ACHN (cell line): ENCODE measurements at regions not wholly inside any gene's neighbourhood (a gene's known extent, or its start where the extent isn't known, plus 50 kb on each side); places are given as distances from the start of the nearest gene placed in this dataset.
A peak's percentile ranks its signal among the peaks of the same experiment; 100 is the strongest.
"Not testable (repeated sequence)": the region's sequence is repeated elsewhere in the genome, so short reads cannot be mapped to it uniquely, and the experiment has no call there.

Experiments used
- DNase-seq: peaks from one replicate; pipeline ENCODE4 v3.0.0-alpha.2; 2015
- in situ Hi-C: cut with HindIII; loops from 2 replicates; pipeline ENCODE4 v1.10.0; 2017; ENCODE audit warnings: low sequenced_read_pairs, low pct_ligation_motif_present, low pct_unique_long_range_greater_than_20kb

DNA sequence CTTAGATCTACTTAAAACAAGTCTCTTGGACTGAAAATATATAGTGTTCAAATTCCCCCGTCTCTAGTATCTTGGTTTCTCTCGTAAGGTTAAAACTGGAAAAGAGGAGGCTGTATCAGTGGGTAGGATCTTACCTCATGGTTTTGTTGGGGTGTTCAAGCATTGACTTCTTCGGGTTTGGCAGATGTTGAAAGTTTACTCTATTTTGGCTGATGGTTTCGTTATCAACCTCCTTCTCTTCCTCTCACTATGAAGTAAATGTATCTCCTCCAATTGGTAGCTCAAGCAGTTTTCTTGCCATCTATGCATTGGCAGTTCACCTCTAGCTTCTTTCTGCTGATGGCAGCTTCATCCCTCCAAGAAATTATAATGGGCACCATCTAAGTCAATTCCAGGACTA, 506.5 kb upstream of the GRIN3A start:
- in situ Hi-C loops, result no loop called here
- no peak for DNase-seq

- no peak for DNase-seq
- in situ Hi-C loops, result no loop called here
These were observed 499.1 kb upstream of the GRIN3A start for GRCh38 chr9:102237520-102237919.

DNA sequence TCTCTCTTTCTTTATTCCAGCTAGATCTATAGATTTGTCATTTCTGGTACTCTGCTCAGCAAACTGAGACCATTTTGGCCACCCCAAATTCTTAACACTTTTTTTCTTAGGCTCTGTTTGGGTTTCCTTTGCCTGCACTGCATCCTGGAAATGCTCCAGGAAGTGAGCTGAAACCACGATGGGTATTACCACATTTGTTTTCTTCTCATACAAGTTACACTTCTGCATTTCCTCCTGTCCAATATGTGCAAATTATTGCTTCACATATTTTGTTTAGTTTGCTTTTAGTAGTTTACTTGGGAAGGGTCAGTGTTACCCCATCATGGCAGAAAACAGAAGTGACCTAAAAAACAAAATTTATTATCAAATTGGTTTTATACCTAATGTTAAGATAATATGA, 498.6 kb upstream of the GRIN3A start:
- in situ Hi-C loops, result no loop called here
- DNase-seq, result no peak

DNA sequence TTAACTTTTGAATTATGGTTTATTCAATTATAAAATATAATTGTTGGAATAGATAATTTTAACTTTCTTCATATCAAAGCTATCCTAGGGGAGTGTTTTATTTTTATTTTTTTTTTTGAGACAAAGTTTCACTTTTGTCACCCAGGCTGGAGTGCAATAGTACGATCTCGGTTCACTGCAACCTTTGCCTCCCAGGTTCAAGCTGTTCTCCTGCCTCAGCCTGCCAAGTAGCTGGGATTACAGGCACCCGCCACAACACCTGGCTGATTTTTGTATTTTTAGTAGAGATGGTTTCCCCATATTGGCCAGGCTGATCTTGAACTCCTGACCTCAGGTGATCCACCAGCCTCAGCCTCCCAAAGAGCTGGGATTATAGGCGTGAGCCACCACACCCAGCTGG, 489.0 kb upstream of the GRIN3A start:
- DNase-seq, in situ Hi-C loops: not testable (repeated sequence)

GRCh38 chr9:102225841-102226441, 487.5 kb upstream of the GRIN3A start:
- no peak for DNase-seq
- in situ Hi-C loops, result no loop called here

GRCh38 chr9:102223320-102224136, 485.1 kb upstream of the GRIN3A start:
- DNase-seq, in situ Hi-C loops: not testable (repeated sequence)

DNA sequence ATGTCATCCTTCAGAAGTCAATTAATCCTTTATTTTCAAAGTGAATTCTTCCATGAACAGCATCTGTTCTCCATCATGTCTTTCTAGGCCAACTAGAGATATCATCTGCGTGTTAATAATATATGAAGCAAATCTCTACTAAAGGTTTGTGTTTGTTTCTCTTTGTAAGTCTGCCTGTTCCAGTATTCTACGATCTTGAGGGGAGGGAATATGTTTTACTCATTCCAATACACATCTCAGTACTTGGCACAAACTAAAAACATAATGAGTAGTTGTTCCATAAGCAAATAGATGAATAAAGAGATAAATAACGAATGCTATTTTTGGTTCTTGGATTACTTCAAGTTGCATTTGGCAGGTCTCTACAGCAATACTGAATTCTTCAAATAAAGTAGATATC, 470.7 kb upstream of the GRIN3A start:
- DNase-seq, result no peak
- in situ Hi-C loops, result no loop called here

- DNase-seq, result no peak
- in situ Hi-C loops, result no loop called here
These were observed 468.0 kb upstream of the GRIN3A start for GRCh38 chr9:102206432-102206831.

DNA sequence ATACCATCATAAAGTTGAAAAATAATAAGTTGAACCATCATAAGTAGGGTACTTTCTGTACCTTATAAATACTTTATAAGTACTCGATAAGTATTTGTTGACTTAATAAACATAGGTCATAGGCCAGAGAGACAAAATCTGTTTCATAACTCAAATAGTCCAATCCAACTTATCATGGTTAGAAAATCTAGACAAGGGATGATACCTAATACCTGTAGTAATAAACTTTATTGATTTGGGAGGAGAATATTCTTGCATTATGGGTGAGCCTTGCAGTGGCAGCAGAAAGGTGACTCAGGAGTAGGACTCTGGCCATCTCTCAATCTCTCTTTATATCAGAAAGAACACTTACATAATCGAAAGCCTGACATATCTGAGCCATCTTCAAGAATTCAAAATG, 466.8 kb upstream of the GRIN3A start:
- DNase-seq, result no peak
- in situ Hi-C loops, result no loop called here

DNA sequence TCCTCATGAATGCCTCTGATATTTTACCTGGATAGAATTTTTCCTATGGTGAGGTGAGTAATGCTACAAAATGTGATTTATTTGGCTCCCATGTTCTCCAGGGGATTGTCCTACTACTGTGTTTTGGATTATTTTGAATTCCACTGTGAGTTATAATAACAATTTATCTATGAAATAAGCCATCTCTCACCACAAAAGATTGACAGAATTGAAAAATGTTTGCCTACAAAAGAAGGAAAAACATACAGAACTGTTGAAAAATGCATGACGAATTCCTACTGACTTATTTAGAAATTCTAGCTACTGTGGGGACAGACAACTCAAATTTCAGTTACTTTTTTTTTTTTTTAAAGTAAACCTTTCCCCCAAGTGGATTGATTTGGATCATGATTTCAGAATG, 463.7 kb upstream of the GRIN3A start:
- no peak for DNase-seq
- in situ Hi-C loops, result no loop called here

DNA sequence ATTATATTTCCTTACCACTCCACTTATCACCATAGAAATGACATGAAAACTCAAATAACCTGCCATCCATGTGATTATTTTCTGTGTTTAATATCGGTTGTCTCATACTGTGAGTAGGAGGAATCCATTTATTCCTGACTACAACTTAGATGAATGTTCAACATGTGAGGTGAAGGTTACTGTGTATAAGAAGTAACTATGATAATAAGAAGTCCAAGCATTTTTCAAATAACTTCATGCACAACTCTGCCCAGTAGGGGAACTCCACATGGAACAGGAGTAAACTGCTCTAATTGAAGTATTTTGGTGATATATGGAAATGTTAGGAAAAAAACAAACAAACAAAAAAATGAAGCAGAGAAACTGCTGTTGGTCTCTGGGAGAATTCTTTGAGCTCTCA, 447.5 kb upstream of the GRIN3A start:
- DNase-seq, result peak; percentile 5
- in situ Hi-C loops, result no loop called here

DNA sequence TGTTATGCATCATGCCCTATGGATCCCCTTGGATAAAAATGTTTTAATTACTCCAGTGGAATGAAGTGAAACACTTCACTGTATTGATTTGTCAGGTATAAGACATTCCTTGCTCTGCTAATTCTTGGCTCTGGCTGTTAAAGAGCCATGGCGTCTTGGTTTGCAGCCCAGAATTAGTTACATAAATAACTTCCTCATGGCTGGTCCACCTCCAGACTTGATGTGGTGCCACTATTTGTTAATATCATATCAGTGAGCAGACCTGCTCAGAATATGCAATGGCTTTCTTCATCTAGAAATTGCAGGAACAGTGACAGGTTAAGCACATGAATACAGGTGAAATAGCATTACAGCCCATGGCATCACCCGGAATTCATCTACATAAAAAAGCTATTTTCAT, 446.9 kb upstream of the GRIN3A start:
- in situ Hi-C loops, result no loop called here
- no peak for DNase-seq

GRCh38 chr9:102178811-102179210, 440.4 kb upstream of the GRIN3A start:
- DNase-seq, result no peak
- in situ Hi-C loops, result no loop called here

GRCh38 chr9:102174202-102174601, 435.8 kb upstream of the GRIN3A start:
- DNase-seq, in situ Hi-C loops: not testable (repeated sequence)

DNA sequence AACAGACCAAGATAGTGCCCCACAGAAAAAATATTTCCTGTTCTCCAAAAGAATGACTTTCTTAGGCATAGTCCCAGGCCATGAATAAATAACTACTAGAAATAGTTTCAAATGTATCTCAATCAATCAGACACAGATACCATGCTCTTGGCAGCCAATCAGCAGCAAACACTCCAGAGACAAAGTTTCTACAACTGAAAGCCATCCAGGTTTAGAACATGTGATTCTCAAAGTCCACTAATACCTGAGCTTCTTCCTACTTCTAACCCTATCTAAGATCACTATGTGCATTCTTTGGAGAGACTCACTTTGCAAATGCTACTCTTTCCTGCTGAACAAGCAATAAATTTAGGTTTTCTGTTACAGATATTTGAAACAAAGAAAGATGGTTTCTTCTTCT, 425.8 kb upstream of the GRIN3A start:
- in situ Hi-C loops, result no loop called here

GRCh38 chr9:102153081-102153480, 414.6 kb upstream of the GRIN3A start:
- in situ Hi-C loops, DNase-seq: not testable (repeated sequence)

More for the DNA sequence above, 425.8 kb upstream of the GRIN3A start:
- no peak for DNase-seq

- in situ Hi-C loops, result no loop called here
- DNase-seq, result no peak
These were observed 397.3 kb upstream of the GRIN3A start for GRCh38 chr9:102135768-102136167.

GRCh38 chr9:102124465-102124864, 386.0 kb upstream of the GRIN3A start:
- no peak for DNase-seq
- in situ Hi-C loops, result no loop called here

DNA sequence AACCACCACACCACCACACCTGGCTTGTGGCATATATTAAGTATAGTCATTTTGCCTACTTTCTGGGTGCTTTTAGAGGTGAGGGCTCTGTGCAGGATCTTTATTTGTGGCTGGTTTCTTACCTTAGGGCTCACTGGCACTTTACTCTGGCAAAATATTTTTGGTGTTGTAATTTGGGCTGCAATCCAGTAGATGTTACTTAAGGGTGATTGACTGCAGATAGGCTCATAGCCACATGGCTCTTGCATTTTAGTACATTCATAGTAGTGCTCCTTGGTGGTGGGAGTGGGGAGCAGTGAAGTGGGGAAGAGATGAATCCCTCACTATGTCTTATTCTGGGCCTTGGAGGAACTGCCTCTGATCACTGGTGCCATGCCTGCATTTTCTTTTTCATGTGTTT, 376.1 kb upstream of the GRIN3A start:
- no peak for DNase-seq
- in situ Hi-C loops, result no loop called here

DNA sequence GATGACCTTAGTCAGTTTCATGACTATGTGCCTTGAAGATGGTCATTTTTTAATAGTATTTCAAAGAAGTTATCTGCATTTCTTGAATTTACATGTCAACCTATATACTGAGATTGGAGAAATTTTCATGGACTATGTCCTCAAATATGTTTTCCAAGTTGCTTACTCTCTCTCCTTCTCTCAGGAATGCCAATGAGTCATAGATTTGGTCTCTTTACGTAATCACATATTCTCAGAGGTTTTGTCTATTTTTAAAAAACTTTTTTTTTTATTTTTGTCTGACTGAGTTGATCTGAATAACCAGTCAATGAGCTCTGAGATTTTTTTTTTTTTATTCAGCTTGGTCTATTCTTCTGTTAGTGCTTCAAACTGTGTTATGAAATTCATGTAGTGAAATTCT, 374.7 kb upstream of the GRIN3A start:
- DNase-seq, result no peak
- in situ Hi-C loops, result no loop called here
